PFSK-1 (cell line): ENCODE measurements at regions not wholly inside any gene's neighbourhood (a gene's known extent, or its start where the extent isn't known, plus 50 kb on each side); places are given as distances from the start of the nearest gene placed in this dataset.

Experiments
- FOXP2 ChIP-seq: optimal IDR thresholded peaks from 2 replicates; pipeline ENCODE3; 2011; ENCODE audit warnings: borderline replicate concordance, control low read depth, inconsistent platforms; ENCODE audit not compliant: insufficient read depth; ENCODE audit errors: extremely low read length, extremely low read depth
- POLR2AphosphoS5 ChIP-seq: IDR thresholded peaks from 2 replicates; pipeline ENCODE4 v1.6.1; 2012; ENCODE audit warnings: low read depth, mild to moderate bottlenecking, control low read depth, low read length, moderate library complexity
- SIN3A ChIP-seq: IDR thresholded peaks from 2 replicates; pipeline ENCODE4 v1.6.1; 2012; ENCODE audit warnings: mild to moderate bottlenecking, low read length, moderate library complexity, borderline replicate concordance; ENCODE audit not compliant: insufficient read depth
- TF ChIP-seq, protein P1 (sequence below), 2 experiments: IDR thresholded peaks; 2 replicates each; pipeline versions ENCODE4 v1.6.1 to v1.8.0; 2011 to 2012; ENCODE audit warnings: low read depth in 2 of 2, low read length in 2 of 2, control low read depth in 1 of 2, inconsistent platforms in 1 of 2, mild to moderate bottlenecking in 1 of 2, moderate library complexity in 1 of 2; ENCODE audit not compliant: insufficient read depth in 1 of 2

DNA sequence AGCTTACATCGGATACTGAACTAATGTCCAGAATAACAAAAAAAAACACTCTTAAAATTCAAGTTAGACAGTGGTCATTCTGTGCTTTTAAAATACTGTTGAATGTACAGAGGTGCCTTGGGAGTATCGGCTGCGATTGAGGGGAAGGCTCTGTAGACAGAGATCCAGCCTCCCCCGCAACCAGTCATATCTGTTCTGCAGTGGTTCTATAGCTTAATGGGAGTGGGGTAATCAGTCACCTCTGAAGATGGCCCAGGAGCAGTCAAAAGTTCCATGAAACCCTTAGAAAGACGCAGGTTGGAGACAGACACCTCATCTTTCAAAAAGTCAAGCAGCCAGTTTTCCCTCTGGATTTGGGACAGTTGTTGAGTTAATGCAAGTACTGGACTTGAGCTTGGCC is 1486.6 kb upstream of the TMEM132C start:
- TF ChIP-seq POLR2AphosphoS5, result no peak
- TF ChIP-seq SIN3A, result no peak
- no peak for TF ChIP-seq FOXP2
- TF ChIP-seq, protein P1, sequence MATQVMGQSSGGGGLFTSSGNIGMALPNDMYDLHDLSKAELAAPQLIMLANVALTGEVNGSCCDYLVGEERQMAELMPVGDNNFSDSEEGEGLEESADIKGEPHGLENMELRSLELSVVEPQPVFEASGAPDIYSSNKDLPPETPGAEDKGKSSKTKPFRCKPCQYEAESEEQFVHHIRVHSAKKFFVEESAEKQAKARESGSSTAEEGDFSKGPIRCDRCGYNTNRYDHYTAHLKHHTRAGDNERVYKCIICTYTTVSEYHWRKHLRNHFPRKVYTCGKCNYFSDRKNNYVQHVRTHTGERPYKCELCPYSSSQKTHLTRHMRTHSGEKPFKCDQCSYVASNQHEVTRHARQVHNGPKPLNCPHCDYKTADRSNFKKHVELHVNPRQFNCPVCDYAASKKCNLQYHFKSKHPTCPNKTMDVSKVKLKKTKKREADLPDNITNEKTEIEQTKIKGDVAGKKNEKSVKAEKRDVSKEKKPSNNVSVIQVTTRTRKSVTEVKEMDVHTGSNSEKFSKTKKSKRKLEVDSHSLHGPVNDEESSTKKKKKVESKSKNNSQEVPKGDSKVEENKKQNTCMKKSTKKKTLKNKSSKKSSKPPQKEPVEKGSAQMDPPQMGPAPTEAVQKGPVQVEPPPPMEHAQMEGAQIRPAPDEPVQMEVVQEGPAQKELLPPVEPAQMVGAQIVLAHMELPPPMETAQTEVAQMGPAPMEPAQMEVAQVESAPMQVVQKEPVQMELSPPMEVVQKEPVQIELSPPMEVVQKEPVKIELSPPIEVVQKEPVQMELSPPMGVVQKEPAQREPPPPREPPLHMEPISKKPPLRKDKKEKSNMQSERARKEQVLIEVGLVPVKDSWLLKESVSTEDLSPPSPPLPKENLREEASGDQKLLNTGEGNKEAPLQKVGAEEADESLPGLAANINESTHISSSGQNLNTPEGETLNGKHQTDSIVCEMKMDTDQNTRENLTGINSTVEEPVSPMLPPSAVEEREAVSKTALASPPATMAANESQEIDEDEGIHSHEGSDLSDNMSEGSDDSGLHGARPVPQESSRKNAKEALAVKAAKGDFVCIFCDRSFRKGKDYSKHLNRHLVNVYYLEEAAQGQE (IDR thresholded peaks at IDR 0.05; ENCODE audit: insufficient read depth in 1 of 2, low read depth in 2 of 2, low read length in 2 of 2), result no peak
